ENCODE measurements at regions not wholly inside any gene's neighbourhood (a gene's known extent, or its start where the extent isn't known, plus 50 kb on each side); places are given as distances from the start of the nearest gene placed in this dataset.
"Not testable (repeated sequence)": the region's sequence is repeated elsewhere in the genome, so short reads cannot be mapped to it uniquely, and the experiment has no call there.

GRCh38 chr13:89968470-89968869 lies 1379.0 kb upstream of the MIR17HG start:
- DNase-seq (ENCODE audit: low read depth in 4 of 4, low spot score in 2 of 4): no peak

- no peak for DNase-seq (ENCODE audit: low read depth in 4 of 4, low spot score in 2 of 4)
These were observed 1377.2 kb upstream of the MIR17HG start for GRCh38 chr13:89970353-89970709.

DNA sequence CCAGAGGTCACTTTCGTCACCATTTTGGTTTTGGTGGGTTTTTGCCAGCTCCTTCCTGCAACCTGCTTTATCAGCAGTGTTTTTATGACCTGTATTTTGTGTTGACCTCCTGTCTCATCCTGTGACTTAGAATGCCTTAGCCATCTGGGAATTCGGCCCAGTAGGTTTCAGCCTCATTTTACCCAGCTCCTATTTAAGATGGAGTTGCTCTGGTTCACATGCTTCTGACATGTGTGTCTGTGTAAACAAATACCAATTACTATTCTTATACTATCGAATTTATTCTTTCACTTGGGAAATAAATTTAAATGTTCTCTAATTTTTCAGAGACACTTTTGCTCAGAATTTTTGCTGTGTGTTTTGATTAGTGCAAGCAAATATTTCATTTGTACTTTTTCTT lies 1370.3 kb upstream of the MIR17HG start:
- no peak for DNase-seq (ENCODE audit: low read depth in 4 of 4, low spot score in 2 of 4)

- no peak for DNase-seq (ENCODE audit: low read depth in 4 of 4, low spot score in 2 of 4)
These were observed 1366.6 kb upstream of the MIR17HG start for GRCh38 chr13:89980896-89981295.

GRCh38 chr13:89982407-89983095 lies 1364.9 kb upstream of the MIR17HG start:
- no peak for DNase-seq (ENCODE audit: low read depth in 4 of 4, low spot score in 2 of 4)

DNA sequence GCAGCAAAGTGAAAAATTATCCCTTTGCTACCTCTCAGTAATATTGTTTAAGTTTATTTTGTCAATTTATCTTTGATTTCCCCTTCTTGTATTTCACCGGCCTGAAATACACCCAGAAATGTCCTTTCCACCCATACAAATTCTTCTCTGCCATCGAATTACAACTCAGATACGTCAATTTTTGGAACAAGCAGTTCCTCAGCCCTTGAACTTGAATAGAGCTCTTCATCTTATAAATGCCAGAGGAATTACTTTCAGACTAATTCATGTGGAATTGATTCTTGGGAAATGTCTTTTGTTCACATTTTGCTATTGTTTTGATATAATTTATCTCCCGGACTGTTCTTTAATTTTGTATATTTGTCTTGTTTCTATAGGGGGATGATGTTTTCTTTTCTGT lies 1359.3 kb upstream of the MIR17HG start:
- DNase-seq (ENCODE audit: low read depth in 4 of 4, low spot score in 2 of 4): no peak

- no peak for DNase-seq (ENCODE audit: low read depth in 4 of 4, low spot score in 2 of 4)
These were observed 1343.9 kb upstream of the MIR17HG start for GRCh38 chr13:90003566-90003965.

DNA sequence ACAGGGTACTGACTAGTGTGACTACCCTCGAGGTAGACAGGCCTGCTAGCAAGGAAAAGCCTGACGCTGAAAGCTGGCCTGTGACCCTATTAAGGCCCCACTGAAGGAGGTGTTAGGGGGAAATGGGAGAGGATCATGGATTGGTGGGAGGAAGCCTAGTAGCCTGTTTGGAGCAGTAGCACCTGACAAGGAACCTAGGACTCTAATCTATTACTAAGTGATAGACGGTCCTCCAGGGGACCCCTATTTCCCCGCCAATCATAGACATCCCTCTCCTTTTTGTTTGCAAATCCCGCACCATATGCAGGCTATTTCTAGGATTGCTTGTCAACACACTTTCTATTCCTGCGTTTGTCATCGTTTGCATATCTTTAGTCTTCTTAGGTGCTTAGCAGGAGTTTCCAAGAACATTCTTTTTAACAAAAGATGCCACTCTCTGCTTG lies 1338.8 kb upstream of the MIR17HG start:
- DNase-seq (ENCODE audit: low read depth in 4 of 4, low spot score in 2 of 4): no peak

DNA sequence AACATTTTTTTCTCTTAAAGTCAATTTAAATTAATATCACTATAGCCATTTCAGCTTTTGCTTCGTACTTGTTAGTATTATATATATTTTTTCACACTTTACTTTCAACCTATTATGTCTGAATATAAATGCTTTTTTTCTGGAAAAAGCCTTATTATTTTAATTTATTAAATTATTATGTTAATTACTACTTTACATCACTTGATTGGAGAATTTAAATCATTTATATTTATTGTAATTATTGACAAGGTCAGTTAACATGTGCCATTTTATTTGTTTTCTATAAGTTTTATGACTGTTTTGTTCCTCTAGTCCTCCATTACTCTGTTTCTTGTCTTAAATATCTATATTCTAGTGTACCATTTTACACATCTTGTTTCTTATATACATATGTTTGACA lies 1333.4 kb upstream of the MIR17HG start:
- DNase-seq (ENCODE audit: low read depth in 4 of 4, low spot score in 2 of 4): no peak

DNA sequence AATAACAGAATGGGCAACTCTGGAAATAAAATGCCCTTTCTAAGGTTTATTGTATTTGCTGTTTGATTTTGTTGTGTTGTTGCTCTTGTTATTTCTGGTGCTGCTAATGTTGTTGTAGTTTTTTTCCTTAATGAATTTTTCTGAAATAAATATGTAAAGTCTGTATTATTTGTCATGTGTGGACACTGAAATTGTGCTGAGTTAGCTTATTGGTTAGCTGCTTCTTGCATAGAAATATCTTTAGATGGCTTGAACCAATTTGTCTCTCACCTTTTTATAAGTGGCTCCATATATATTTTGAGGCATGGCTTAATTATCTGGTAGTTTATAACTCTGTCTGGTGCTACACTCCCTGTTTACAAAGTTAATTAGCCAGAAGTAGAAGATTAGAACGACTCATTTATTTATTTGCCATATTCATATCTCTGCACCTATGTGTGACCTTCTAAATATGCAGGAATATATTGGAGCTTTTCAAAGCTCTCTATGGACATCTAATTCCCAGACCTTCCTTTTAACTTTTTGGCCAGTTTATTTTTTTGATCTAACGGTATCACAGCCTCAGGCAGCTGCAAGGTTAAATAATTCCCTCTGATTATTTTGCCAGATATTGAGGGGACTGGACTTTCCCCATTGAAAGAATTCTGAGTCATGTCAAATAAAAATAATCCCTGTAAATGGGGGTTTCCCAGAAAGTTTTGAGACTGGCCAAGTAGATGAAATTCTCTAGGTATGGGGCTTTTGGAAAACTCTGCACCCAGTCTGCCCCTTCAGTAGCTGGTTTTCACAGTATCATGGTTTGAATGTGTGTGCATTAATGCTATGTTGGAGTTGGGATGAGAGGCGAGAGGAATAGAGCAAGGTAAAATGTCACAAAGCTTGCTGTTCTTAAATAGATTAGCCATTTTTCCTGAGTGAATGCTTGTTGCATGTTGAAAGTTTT lies 1331.7 kb upstream of the MIR17HG start:
- DNase-seq (ENCODE audit: low read depth in 4 of 4, low spot score in 2 of 4): no peak

DNA sequence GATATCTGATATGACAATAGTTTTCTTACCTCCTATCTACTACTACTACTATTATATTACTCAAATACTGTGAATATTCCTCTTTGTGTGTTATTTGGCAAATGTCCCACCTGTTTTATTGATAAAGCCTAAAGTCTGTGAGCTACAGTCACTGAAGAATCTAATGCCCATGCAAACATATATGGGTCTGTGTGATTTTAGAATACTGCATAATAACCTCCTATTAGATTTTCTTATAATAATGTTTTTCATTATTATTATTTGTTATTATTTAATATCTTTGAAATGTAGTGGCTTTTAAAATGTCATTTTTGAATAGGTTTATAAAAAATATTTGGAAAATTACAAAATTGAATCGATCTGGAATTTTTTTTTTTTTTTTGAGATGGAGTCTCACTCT lies 1330.8 kb upstream of the MIR17HG start:
- no peak for DNase-seq (ENCODE audit: low read depth in 4 of 4, low spot score in 2 of 4)

- DNase-seq (ENCODE audit: low read depth in 4 of 4, low spot score in 2 of 4): no peak
These were observed 1326.9 kb upstream of the MIR17HG start for GRCh38 chr13:90020536-90021070.

DNA sequence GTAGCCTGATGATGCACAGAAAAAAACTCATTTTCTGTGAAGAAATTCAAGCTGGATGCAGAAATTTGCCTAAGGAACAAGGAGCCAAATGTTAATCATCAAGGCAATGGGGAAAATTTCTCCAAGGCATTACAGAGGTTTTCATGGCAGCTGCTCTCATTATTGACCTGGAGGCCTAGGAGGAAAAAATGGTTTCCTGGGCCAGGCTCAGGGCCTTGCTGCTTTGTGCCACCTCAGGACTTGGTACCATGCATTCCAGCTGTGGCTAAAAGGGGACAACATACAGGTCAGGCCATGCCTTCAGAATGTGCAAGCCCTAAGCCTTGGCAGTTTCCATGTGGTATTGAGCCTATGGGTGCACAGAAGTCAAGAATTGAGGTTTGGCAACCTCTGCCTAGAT lies 1320.1 kb upstream of the MIR17HG start:
- no peak for DNase-seq (ENCODE audit: low read depth in 4 of 4, low spot score in 2 of 4)

DNA sequence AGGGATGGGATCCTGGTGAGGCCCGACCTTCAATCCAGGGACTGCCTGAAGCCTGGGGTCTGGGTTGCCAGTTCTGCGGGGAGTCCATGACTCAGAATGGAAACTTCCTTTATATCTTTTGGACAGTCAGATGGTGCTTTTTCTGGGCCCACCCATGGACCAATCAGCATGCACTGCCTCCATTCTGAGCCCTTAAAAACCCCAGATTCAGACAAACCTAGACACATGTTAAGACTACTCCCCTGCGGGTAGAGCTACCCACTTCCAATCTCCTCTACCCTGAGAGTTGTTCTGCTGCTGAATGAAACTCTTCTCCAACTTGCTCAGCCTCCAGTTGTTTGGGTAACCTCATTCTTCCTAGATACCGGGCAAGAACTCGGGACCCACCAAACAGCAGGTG lies 1315.2 kb upstream of the MIR17HG start:
- no peak for DNase-seq (ENCODE audit: low read depth in 4 of 4, low spot score in 2 of 4)

GRCh38 chr13:90032841-90033493 lies 1314.5 kb upstream of the MIR17HG start:
- DNase-seq (ENCODE audit: low read depth in 4 of 4, low spot score in 2 of 4): no peak

GRCh38 chr13:90039516-90039915 lies 1308.0 kb upstream of the MIR17HG start:
- no peak for DNase-seq (ENCODE audit: low read depth in 4 of 4, low spot score in 2 of 4)

DNA sequence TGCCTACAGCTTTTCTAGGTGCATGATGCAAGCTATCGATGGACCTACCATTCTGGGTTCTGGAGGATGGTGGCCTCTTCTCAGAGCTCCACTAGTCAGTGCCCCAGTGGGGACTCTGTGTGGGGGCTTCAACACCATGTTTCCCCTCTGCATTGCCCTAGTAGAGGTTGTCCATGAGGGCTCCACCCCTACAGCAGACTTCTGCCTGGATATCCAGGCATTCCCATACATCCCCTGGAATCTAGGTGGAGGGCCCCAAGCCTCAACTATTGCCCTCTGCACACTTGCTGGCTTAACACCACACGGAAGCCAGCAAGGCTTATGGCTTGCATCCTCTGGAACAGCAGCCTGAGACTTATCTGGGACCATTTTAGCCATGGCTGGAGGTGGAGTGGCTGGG lies 1299.9 kb upstream of the MIR17HG start:
- no peak for DNase-seq (ENCODE audit: low read depth in 4 of 4, low spot score in 2 of 4)

- no peak for DNase-seq (ENCODE audit: low read depth in 4 of 4, low spot score in 2 of 4)
These were observed 1297.4 kb upstream of the MIR17HG start for GRCh38 chr13:90049989-90050671.

DNA sequence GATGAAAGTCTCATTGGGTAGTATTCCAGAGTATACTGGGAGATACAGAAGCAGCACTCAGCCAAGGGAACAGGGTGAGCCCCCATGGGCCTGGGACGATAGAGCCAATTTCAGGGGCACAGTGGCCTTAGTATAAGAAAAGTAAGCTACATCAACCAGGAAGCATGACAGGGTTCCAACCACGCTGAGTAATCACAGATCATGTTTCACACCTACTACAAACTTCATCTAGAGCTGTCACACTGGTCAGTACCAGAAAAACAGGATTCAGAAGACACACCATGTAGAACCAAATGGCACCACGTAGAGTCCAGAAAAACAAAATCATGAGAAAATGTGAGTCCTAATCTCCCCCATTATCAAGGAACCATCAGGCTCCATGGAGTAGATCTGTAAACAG lies 1292.4 kb upstream of the MIR17HG start:
- no peak for DNase-seq (ENCODE audit: low read depth in 4 of 4, low spot score in 2 of 4)

DNA sequence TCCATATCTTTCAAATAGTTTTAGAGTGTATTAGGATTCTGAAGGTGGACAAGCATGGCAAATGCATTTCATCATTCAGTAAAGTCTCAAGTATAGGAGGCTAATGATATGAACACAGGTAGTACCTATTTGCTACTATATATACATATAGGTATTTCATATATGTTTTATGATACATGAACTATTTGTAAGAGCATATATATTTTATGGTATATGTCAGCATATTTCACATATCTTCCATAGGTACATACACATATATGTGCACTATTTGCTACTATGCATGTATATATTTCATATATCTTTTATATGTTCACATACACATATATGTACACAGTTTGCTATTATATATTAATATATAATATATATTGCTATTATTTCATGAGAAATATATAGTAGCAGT lies 1291.7 kb upstream of the MIR17HG start:
- no peak for DNase-seq (ENCODE audit: low read depth in 4 of 4, low spot score in 2 of 4)

GRCh38 chr13:90064226-90064625 lies 1283.3 kb upstream of the MIR17HG start:
- DNase-seq (ENCODE audit: low read depth in 4 of 4, low spot score in 2 of 4): not testable (repeated sequence)

All from left renal cortex interstitium (tissue), 4 donors.